Activated CD4-positive, alpha-beta T cell treated with anti-CD3 and anti-CD28 coated beads, Interleukin-10, Interleukin-2, amounts not matched to agents 100 ng/mL and 50 ng/mL, durations not matched to agents 16 hours and 8 hours (primary cell): ENCODE measurements at regions not wholly inside any gene's neighbourhood (a gene's known extent, or its start where the extent isn't known, plus 50 kb on each side); places are given as distances from the start of the nearest gene placed in this dataset.
A peak's percentile ranks its signal among the peaks of the same experiment; 100 is the strongest.

Experiments
- DNase-seq: peaks from one replicate; pipeline ENCODE4 v3.0.0-alpha.2; 2020

- no peak for DNase-seq
These were observed 132.0 kb upstream of the PRDM1 start for GRCh38 chr6:105954148-105954547.

DNA sequence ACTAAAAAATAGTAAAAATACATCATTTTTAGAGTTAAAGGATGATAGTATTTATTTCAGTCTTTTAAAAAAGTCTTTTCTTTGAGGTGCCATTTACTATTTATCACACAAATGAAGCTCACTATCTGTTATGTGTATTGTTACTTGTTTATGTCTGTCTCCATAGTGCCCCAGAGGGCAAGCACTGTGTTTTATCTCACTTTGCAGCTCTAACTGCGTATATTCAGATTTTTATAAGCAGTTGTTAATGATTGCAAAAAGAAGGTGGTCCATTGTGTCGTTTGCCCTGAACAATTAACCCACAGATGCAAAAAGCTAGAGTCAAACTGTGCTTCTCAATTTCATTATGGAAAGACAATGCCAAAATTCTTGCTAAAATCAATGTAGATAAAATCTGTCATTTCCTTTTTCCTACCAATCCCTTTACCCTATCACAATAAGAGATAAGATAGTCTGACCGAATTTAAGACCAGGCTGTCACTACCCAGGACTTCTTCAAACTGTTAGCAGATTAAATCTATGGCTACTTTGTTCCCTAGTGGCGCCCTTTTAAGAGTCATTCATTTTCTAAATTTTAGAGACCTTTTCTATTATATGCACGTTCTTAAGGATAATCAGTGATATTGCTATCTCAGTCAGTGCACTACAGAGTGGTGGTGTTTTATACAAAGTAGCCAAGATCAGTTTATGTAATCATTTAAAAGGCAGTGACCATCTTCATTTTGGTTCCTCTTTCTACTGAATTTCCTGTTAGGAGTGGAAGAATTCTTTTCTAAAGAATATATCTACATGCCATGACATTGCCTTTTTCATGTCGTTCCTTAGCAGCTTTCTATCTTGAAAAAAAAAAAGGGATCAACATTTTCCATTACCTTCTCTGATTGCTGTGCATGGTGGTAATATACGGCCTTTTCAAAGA lies 133.1 kb upstream of the PRDM1 start:
- no peak for DNase-seq

GRCh38 chr6:105952326-105952725 lies 133.8 kb upstream of the PRDM1 start:
- DNase-seq: no peak

DNA sequence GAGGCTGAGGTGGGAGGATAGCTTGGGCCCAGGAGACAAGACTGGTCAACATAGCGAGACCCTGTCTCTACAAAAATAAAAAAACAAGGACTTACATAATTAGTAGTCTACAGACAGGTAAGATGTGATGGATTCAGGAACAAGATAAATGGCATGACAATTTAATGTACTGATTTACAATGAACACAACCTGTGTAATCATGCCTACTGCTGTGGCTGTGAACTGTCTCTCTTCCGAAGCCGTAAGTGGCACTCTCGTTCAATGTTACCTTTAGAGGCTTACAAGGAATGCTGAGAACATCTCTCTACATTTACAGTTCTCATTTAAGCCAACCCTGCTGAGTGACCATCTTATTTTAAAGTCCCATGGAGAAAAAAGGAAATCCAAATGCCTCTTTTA lies 134.8 kb upstream of the PRDM1 start:
- DNase-seq: no peak

DNA sequence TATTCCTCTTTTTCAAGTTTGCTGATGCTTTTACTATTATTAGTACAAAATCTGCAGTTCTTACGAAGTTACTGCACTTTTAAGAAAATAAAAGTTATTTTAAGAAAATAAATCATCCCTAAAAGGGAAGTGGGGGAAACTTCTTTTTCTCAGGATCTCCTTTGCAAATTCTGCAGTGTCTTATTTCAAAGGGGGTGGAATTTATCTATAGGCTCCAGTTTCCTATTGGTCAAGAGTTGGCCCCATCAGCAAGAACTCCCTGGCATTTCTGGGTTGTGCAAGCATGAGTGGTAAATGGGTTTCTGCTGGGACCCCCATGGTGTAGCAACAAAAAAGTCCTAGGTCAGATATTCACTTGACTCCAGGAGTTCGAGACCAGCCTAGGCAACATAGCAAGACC lies 136.3 kb upstream of the PRDM1 start:
- DNase-seq: no peak

- no peak for DNase-seq
These were observed 142.6 kb upstream of the PRDM1 start for GRCh38 chr6:105943514-105943913.

GRCh38 chr6:105941621-105942412 lies 144.3 kb upstream of the PRDM1 start:
- DNase-seq: peak; percentile 30

GRCh38 chr6:105940990-105941389 lies 145.1 kb upstream of the PRDM1 start:
- DNase-seq: no peak

GRCh38 chr6:105936972-105937371 lies 149.2 kb upstream of the PRDM1 start:
- DNase-seq: no peak

GRCh38 chr6:105935416-105935815 lies 150.7 kb upstream of the PRDM1 start:
- no peak for DNase-seq

DNA sequence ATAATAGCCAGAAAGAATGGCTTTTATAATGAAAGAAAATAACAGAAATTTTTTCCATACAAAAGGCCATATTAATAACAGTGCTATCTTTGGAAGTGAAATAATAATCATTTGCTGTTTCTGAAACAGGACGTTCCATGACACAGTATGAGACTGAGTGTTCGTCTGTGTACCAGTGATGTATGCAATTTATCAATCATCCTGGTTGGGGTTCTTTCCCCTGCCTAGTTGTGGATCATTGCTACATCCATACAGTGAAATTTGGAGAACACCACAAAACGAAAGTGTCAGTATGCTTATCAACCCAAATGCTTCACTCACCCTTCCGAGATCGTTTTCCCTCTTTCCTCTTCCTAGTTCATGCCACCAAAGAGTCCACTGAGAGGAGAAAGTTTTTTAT lies 151.4 kb upstream of the PRDM1 start:
- no peak for DNase-seq

GRCh38 chr6:105932440-105932839 lies 153.7 kb upstream of the PRDM1 start:
- DNase-seq: no peak

DNA sequence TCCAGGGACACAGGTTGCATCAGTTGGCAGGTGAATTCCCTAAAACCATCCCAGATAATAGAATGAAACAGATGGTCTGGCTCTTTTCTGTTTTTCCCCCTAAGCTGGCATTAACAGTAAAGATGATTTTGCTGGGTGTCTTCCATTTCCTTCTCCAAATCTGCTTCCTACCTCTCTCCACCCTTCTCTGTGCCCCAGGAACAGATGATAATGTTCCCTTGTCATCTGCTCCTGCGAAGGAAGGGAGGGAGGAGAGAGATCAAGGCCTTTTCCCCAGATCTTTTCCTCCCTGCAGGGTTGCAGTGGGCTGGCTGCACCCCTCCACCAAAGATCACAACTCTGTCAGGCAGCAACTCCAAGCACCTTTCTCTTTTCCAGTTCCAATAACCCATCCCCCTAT lies 156.5 kb upstream of the PRDM1 start:
- DNase-seq: no peak

DNA sequence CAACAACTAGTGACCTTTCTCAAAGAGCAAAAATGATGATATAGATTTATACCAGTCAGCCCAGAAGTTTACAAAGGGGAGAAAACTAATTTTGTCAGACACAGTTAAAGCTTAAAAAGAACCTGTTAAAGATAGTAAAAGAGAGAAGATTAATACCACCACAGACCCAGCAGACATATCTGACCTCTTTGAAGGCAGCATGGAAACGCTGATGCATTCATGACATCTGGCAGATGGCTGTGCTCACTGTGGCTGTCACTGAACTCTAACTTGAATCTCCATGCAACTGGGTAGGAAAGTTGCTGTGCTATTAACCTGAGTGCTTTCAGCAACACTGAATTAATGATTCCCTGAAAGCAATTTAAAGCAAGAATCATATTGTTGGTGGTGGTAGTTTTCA lies 159.8 kb upstream of the PRDM1 start:
- DNase-seq: no peak

- DNase-seq: no peak
These were observed 160.4 kb upstream of the PRDM1 start for GRCh38 chr6:105925706-105926105.

- DNase-seq: no peak
These were observed 164.4 kb upstream of the PRDM1 start for GRCh38 chr6:105921781-105922180.

GRCh38 chr6:105920071-105920470 lies 166.1 kb upstream of the PRDM1 start:
- DNase-seq: peak; percentile 79

GRCh38 chr6:105917038-105917695 lies 169.0 kb upstream of the PRDM1 start:
- DNase-seq: no peak

- DNase-seq: no peak
These were observed 175.0 kb upstream of the PRDM1 start for GRCh38 chr6:105911106-105911629.

DNA sequence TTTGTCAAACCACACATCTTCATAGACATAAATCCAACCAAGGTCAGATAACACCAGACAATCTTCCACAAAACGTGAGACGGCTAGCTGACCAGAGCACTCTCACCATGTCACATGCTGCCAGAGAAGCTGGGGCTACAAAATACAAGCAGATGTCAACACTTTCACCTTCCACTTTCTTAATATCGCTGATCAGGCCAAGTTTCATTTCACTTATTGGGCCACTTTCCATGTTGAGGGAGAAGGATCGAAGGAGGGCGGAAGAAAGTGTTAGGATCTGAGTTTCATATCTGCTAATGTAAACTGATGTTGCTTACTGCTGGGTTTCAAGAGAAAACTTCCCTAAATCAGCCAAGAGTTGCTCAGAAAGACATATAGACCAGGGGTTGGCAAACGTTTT lies 177.0 kb upstream of the PRDM1 start:
- no peak for DNase-seq

DNA sequence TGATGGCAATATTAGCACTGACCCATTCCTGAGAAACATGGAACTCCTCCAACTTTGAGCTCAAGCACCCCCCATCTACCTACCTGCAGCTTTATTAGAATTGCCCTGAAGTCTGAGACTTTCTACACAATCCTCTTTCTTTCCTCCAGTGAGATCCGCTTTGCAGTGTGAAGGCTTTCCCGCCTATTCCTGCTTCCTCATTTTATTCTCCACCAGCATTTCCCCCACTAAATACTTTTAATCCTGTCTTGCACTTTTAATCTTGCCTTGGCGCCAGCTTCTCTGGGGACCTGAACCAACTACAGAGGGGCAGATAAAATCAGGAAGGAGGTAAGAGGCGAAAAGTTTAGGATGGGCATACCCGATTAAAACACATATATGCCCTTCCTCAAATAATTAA lies 178.1 kb upstream of the PRDM1 start:
- DNase-seq: no peak

GRCh38 chr6:105907301-105907700 lies 178.8 kb upstream of the PRDM1 start:
- no peak for DNase-seq

GRCh38 chr6:105902401-105903031 lies 183.6 kb upstream of the PRDM1 start:
- DNase-seq: no peak
